ENCODE measurements at regions not wholly inside any gene's neighbourhood (a gene's known extent, or its start where the extent isn't known, plus 50 kb on each side); places are given as distances from the start of the nearest gene placed in this dataset.

DNA sequence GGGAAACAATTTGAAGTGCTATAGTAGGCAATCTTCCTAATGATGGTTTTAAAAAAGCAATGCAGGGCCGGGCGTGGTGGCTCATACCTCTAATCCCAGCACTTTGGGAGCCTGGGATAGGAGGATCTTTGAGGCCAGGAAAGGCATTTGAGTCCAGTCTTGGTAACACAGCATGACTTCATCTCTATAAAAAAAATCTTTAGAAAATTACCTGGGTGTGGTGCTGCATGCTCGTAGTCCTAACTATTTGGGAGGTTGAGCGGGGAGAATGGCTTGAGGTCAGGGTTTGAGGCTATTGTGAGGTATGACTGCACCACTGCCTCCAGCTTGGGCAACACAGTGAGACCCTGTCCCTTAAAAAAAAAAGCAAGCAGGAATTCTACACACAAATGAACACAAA lies 835.2 kb upstream of the AMELY start:
- Histone ChIP-seq H3K36me3 (ENCODE audit: insufficient read depth, low read length) (no peaks in the 10 kb centered on the region), H3K9me3 (ENCODE audit: control insufficient read depth in 1 of 2, insufficient read depth in 1 of 2, low read length in 2 of 2) (no peaks in the 10 kb centered on the region), H3K4me3 (ENCODE audit: low read length) (no peak overlapping the region), H3K27me3 (ENCODE audit: control insufficient read depth in 1 of 2, insufficient read depth in 2 of 2, low read length in 2 of 2) (no peaks in the 10 kb centered on the region), H3K27ac (ENCODE audit: low read depth in 1 of 2, low read length in 2 of 2) (no peak overlapping the region), H3K4me1 (ENCODE audit: insufficient read depth, low read length) (no peaks in the 10 kb centered on the region)
- no peaks in the 10 kb centered on the region for H3K36me3 Mint-ChIP-seq (ENCODE audit: low read depth)
- H3K4me3 Mint-ChIP-seq = no peak overlapping the region
- CTCF ChIA-PET = no interaction called here
- DNase-seq (no peak), ATAC-seq (ENCODE audit: poor library complexity) (no peak)
- intact Hi-C loops (cut with DNase I, micrococcal nuclease) = no loop called here
- POLR2A ChIA-PET = no interaction called here
- no peaks in the 10 kb centered on the region for H3K9me3 Mint-ChIP-seq
- H3K4me1 Mint-ChIP-seq (ENCODE audit: low read depth) = no peaks in the 10 kb centered on the region
- peaks cover 5% of the 10 kb centered on the region for H3K27me3 Mint-ChIP-seq
- H3K27ac Mint-ChIP-seq = no peak overlapping the region
- TF ChIP-seq, protein P1, sequence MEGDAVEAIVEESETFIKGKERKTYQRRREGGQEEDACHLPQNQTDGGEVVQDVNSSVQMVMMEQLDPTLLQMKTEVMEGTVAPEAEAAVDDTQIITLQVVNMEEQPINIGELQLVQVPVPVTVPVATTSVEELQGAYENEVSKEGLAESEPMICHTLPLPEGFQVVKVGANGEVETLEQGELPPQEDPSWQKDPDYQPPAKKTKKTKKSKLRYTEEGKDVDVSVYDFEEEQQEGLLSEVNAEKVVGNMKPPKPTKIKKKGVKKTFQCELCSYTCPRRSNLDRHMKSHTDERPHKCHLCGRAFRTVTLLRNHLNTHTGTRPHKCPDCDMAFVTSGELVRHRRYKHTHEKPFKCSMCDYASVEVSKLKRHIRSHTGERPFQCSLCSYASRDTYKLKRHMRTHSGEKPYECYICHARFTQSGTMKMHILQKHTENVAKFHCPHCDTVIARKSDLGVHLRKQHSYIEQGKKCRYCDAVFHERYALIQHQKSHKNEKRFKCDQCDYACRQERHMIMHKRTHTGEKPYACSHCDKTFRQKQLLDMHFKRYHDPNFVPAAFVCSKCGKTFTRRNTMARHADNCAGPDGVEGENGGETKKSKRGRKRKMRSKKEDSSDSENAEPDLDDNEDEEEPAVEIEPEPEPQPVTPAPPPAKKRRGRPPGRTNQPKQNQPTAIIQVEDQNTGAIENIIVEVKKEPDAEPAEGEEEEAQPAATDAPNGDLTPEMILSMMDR (IDR thresholded peaks at IDR 0.05) = no peak

DNA sequence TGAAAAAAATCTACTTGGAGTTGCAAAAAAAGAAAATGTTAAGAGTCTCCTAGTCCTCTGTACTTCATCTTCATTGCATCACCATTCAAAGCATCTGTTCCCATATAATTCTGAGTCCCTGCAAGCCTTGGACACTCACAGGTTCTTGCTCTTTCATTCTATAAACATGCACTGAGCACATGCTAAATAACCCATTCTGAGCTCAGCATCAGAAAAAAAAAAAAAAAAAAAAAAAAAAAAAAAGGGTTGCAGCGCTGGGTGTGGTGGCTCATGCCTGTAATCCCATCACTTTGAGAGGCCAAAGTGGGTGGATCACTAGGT lies 834.0 kb upstream of the AMELY start:
- CTCF ChIA-PET = no interaction called here
- Histone ChIP-seq H3K27ac (ENCODE audit: low read depth in 1 of 2, low read length in 2 of 2) (no peak overlapping the region), H3K27me3 (ENCODE audit: control insufficient read depth in 1 of 2, insufficient read depth in 2 of 2, low read length in 2 of 2) (no peaks in the 10 kb centered on the region), H3K9me3 (ENCODE audit: control insufficient read depth in 1 of 2, insufficient read depth in 1 of 2, low read length in 2 of 2) (no peaks in the 10 kb centered on the region), H3K36me3 (ENCODE audit: insufficient read depth, low read length) (no peaks in the 10 kb centered on the region), H3K4me1 (ENCODE audit: insufficient read depth, low read length) (no peaks in the 10 kb centered on the region), H3K4me3 (ENCODE audit: low read length) (no peak overlapping the region)
- POLR2A ChIA-PET = no interaction called here
- no peaks in the 10 kb centered on the region for H3K4me1 Mint-ChIP-seq (ENCODE audit: low read depth)
- H3K27ac Mint-ChIP-seq = no peak overlapping the region
- ATAC-seq (ENCODE audit: poor library complexity) = no peak
- no peak overlapping the region for H3K4me3 Mint-ChIP-seq
- DNase-seq = no peak
- intact Hi-C loops (cut with DNase I, micrococcal nuclease) = no loop called here
- TF ChIP-seq, protein P1 (IDR thresholded peaks at IDR 0.05) = no peak
- H3K9me3 Mint-ChIP-seq = no peaks in the 10 kb centered on the region
- no peaks in the 10 kb centered on the region for H3K36me3 Mint-ChIP-seq (ENCODE audit: low read depth)
- H3K27me3 Mint-ChIP-seq = peaks cover 4% of the 10 kb centered on the region

DNA sequence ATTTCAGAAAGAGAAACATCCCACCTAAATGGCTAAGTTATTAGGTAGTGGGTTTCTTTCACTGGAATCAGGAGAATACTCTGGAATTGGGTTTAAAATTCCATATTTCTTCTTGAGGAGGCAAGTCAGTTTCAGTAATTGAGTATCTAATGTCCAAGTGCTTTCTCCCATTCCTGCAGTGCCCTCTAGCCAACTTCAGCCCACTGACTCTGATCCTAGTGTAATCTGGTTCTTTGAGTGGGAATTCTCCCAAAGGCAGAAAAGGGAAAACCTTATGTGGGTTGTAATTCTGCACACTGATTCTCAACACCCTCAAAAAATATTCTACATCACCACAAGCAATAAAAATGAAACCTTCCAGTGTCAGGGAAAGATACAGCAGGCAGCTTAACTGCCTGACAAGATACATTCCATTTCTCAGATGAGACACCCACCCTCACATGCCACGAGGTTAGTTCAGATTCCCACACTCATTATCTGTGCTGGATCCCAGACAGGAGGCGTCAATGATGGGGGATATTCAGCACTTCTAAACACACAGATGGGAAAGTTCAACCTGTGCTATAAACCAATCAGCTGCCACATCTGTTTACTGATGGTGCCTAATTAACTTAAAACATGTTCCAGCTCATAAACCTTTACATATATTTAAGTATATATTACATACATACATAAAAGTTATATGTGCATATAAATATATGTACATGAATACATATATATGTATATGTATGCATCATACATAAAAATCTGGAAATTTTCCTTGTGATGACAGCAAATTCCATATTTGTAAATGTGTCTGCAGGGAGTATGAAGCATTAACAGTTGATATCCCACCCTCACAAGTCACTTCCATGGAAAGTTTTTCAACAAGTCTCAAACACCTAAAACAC lies 833.4 kb upstream of the AMELY start:
- ATAC-seq (ENCODE audit: poor library complexity) = no peak
- H3K27ac Mint-ChIP-seq = no peak overlapping the region

More for the DNA sequence above, 833.4 kb upstream of the AMELY start:
- H3K4me1 ChIP-seq (ENCODE audit: insufficient read depth, low read length) = no peaks in the 10 kb centered on the region
- Mint-ChIP-seq H3K27me3 (peaks cover 4% of the 10 kb centered on the region), H3K4me1 (ENCODE audit: low read depth) (no peaks in the 10 kb centered on the region), H3K36me3 (ENCODE audit: low read depth) (no peaks in the 10 kb centered on the region), H3K4me3 (no peak overlapping the region), H3K9me3 (no peaks in the 10 kb centered on the region)
- ChIA-PET POLR2A (no interaction called here), CTCF (no interaction called here)
- intact Hi-C loops (cut with DNase I, micrococcal nuclease) = no loop called here
- no peak overlapping the region for H3K4me3 ChIP-seq (ENCODE audit: low read length)
- no peak overlapping the region for H3K27ac ChIP-seq (ENCODE audit: low read depth in 1 of 2, low read length in 2 of 2)
- H3K27me3 ChIP-seq (ENCODE audit: control insufficient read depth in 1 of 2, insufficient read depth in 2 of 2, low read length in 2 of 2) = no peaks in the 10 kb centered on the region
- no peak for DNase-seq
- TF ChIP-seq, protein P1 (IDR thresholded peaks at IDR 0.05) = no peak
- no peaks in the 10 kb centered on the region for H3K36me3 ChIP-seq (ENCODE audit: insufficient read depth, low read length)
- no peaks in the 10 kb centered on the region for H3K9me3 ChIP-seq (ENCODE audit: control insufficient read depth in 1 of 2, insufficient read depth in 1 of 2, low read length in 2 of 2)

All from CD4-positive, alpha-beta T cell (primary cell).